ENCODE measurements at regions not wholly inside any gene's neighbourhood (a gene's known extent, or its start where the extent isn't known, plus 50 kb on each side); places are given as distances from the start of the nearest gene placed in this dataset.
"Not testable (repeated sequence)": the region's sequence is repeated elsewhere in the genome, so short reads cannot be mapped to it uniquely, and the experiment has no call there.

DNA sequence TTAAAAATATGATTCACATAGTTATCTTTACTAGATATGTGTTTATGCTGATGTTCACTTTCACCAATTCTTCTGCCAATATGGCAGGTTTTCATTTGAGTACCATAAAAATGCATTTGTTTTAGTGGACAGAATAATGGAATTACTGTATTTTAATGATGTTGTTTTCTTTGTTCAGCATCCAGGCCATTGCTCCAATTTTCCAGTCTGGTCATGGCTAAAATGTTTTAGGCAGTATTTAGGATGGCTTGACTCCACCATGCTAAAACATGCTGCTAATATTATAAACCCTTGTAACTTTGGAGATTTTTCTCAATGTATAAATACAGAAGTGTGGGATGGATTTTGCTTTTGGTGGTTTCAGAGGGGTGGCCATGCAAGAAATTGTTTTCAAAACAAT, 273.0 kb upstream of the RPS23 start:
- no peak for DNase-seq (ENCODE audit: low spot score)

DNA sequence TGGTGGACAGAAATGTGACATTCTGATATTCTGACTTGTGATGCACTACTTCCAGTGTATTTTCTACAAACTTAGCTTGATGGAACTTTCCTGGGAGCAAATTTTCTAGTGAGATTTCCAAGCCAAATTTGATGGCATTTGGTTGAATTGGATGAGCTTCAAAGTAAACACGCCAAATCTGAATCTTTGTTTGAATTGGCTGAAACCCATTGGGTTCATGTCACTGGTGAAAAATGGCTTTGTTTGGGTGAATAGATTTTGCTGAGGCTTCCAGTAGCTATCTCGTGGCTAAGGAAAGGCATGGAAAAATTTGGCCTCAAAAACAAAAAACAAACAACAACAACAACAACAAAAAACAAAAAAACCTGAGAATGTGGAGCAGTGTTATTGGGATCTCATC, 271.1 kb upstream of the RPS23 start:
- DNase-seq (ENCODE audit: low spot score): no peak

DNA sequence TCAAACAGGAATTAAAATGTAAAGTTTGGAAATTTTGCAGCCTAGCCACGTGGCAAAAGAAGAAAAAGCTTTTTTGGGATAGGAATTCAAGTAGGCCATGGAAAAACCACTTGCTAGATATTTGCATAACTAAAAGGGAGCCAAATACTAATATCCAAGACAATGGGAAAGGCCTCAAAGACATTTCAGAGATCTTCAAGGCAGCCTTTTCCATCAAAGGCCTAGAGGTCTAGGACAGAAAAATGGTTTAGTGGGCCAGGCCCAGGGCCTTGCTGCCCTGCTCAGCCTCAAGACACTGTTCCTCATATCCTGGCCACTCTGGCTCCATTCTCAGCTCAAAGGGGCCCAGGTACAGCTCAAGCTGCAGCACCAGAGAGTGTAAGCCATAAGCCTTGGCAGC, 265.9 kb upstream of the RPS23 start:
- no peak for DNase-seq (ENCODE audit: low spot score)

DNA sequence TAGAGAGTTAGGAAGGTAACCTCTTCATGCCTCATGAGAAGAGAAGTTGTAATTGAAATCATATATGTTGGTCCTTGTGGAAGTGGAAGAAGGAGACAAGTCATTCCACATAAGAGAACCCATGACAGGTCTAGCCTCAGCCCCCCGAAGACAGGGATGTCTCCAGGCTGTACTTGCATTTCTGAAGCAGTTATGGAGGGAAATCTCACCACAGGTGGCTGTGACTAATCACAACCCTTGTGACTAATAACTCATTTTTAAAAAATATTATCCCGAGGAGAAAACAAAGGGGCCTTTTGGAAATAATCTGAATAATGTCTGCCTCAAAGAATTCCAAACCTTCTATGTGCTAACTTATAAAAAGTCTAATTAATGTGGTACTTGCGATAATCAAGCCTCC, 262.1 kb upstream of the RPS23 start:
- no peak for DNase-seq (ENCODE audit: low spot score)

DNA sequence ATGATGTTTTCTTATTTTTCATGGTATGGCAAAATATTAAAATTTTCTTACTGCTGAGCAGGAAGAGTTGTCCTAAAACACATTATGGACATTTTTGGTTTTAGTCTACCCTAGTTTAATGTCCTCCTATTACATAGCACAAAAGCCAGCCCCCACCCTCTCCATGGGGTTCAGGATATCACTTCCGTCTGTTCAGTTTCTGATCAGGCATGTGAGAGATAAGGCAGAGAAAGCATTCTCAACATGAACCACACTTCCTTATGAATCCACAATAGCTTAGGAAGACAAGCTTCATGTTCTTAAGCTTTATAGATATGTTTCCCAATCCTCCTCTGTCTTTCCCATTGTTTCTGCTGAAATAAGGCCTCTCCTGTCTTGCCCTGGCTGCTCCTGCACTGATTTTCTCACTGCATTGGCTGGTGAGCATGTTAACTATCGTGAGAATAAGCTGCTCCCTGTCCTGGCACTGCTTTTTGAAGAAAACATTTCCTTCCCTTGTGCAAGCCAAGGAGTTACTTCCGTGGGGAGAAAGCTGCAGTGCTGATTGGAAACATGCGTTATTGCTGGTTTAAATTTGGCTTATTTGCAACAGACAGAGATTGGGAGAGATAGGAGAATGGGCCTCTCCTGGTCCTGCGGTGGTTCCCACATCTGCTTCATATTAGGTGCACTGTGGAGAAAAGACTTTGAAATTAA, 260.3 kb upstream of the RPS23 start:
- peak; percentile 53 for DNase-seq (ENCODE audit: low spot score)

DNA sequence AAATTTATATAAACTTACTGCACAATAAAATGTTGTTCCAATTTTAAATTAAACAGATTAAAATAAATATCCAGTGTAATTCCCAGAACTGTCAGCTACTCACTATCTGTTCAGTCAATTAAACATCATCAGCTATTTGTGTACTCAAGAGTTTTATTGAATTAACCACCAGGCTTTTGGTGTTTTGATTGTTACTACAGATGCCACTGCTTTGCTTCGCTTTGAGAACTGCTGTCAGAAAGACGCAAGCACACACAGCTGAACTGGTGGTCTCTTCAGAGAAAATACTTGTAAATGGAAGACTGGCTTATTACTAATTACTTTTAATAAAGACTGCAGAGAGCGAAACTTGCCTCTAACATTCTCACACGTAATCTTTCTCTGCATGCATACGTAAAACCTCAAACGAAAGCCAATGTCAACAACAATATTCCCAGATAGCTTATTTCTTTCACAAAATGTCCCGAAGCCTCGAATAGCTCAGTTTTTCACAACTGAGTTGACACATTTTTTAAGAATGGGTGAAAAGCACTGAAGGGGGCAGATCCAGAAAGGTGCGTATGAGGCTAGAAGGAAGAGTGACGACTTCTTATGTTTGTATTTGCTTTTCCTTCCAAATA, 259.6 kb upstream of the RPS23 start:
- no peak for DNase-seq (ENCODE audit: low spot score)

DNA sequence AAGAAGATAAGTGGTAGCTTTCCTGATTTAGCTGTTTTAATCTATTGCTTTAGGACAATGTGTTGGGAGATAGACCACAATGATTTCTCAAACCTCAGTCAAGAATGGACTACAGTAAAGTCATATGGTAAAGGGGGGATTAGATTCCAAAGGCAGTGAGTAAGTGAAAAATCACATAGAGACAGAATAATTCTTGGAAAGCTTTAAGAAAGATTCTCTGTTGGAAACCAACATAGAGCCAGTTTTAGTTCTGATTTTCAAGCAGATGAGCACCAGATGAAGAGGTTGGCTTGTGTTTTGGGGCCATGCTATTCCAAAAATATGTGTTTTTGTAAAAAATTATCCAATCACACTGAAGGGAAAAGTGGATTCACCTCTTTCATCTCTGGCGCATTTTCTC, 256.8 kb upstream of the RPS23 start:
- peak; percentile 25 for DNase-seq (ENCODE audit: low spot score)

DNA sequence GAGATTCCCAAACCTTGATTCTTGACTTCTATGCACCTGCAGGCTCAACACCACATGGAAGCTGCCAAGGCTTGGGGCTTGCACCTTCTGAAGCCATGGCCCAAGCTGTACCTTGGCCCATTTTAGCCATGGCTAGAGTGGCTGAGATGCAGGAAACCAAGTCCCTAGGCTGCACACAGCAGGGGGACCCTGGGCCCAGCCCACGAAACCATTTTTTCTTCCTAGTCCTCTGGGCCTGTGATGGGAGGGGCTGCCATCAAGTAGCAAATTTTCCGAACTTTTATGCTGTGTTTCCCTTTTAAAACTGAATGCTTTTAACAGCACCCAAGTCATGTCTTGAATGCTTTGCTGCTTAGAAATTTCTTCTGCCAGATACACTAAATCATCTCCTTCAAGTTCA, 253.9 kb upstream of the RPS23 start:
- not testable (repeated sequence) for DNase-seq (ENCODE audit: low spot score)

DNA sequence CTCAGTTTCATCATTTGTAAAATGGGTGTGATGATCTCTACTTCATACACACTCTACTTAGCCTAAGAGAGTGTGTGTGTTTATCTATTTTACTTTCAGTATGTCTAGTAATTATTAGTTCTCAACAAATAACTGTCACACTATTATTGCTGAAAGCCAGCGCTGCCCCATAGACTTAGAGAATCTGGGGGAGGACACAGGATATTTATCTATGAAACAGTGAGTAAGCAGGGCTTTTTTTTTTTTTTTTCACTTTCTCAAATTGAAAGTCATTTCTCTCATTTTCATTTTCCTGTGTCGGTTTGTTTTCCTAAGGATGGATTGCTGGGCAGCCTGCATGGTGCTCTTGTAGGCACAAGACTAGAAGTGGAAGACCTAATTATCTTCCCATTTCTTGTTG, 248.4 kb upstream of the RPS23 start:
- DNase-seq (ENCODE audit: low spot score): no peak

DNA sequence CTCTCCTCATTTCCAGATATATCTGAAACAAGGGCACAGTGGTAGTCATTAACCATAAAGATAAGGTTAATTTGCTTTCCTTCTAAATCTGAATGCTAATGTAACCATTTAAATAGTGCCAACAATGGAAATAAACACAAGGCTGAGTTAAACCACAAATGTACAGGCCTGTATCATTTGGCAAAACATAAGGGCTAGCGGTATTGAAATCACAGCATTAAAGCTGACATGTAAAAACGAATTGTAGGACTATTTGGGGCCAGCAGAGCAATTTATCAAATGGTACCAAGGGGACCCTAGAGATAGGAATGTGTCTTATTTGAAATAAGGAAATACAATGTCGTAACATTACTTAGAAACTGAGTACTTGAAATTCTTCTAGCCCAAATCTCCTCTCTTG, 247.5 kb upstream of the RPS23 start:
- DNase-seq (ENCODE audit: low spot score): no peak

DNA sequence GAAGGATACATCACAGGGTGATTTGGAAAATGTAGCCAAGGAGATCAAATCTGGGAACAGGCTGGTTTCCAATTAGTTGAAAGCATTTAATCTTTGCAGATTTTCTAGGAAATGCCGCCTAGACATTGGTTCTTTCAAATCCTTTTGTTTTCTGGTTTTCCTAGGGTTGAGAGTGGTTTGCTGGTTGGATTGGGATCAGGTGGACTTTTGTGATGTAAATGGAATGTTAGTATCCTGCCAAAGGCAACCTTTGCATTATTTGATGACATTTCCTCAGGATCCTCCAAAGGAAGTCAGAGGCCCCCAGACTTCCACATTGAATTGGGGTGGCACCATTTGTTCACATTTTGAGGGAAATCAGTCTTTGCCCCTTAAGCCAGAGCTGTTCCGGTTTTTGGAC, 245.5 kb upstream of the RPS23 start:
- DNase-seq (ENCODE audit: low spot score): no peak

DNA sequence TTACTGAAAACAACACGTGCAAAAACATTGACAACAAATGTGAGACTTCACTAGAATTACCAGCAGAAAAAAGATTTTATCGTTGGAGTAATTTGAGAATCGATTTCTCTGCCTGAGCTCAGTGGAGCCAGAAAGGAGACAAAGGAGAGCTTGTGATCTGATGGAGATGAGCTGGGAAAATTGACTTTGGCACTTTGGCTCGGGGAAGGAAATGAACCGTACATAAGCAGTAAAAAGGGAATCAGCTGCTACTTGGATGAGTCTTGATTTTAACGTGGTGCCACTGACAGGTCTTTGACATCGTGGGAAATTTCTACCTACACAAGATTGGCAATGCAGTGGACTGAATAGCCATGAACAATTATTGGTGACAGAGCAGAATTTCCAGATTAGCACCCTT, 244.7 kb upstream of the RPS23 start:
- DNase-seq (ENCODE audit: low spot score): no peak

DNA sequence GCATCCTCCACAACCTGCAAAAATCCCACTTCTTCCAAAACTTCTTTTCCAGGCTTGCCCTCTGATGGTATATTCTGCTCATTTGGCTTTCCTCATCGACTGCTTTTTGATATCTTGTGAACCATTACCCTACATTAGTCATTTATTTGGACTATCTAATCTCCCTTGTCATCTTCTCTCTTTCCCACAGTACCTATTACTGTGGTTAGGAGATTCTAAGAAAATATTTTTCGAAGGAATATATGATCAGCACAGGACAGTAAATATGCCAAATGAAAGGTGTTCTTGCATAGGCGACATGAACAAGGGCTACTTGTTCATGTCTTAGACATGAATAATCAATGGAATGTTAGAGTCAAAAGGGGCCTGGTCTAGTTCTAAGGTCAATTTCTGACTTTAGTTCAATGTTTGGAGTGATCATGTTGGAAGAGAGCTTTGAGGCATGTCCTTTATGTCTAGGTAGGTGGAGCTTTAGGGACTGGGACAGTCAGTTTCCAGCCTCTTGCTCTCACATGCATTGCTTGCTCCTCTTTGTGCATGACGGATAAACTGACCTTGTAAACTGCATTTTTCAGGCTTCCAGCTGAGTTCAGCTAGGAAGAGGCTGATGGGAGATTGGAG, 243.4 kb upstream of the RPS23 start:
- no peak for DNase-seq (ENCODE audit: low spot score)

DNA sequence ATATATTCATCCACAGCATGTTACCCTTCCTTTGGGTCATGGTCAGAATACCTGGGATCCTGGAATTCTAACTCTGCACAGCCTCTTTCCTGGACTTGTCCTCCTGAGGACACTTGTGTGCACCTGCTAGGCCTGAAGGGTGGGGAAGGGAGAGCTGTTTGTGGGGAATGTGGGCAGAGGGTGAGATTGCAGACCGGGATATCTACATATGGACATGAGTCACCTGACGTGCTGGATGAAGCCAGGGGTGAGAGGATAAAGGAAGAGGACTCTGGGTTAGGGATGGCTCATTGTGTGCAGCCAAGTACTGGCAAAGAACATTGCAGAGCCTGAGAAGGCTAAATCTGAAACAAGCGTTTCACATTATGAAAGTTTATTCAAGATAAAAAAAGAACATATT, 241.4 kb upstream of the RPS23 start:
- DNase-seq (ENCODE audit: low spot score): no peak

DNA sequence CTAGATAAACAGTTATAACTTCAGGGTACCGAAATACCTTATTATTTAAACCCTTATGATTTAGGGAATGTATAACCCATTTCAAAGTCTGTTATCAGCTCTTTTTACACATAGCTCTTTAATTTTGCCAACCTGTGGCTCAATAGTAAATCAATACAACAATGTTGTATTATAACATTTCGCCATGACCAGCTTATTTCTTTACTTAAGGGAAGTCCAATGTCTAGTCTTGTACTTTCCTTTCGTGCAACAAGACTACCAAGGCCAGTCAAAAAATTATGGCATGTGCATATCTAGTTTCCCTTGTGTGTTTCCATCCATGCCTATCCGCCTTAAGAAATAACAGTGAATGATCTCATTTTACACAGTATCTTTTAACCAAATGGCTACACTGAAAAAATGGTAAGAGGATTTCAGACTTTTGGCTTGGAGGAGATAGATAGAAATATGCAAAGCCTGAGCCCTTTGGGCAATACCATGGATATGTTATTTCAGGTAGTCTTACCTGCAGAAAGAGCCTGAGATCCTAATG, 239.5 kb upstream of the RPS23 start:
- no peak for DNase-seq (ENCODE audit: low spot score)

DNA sequence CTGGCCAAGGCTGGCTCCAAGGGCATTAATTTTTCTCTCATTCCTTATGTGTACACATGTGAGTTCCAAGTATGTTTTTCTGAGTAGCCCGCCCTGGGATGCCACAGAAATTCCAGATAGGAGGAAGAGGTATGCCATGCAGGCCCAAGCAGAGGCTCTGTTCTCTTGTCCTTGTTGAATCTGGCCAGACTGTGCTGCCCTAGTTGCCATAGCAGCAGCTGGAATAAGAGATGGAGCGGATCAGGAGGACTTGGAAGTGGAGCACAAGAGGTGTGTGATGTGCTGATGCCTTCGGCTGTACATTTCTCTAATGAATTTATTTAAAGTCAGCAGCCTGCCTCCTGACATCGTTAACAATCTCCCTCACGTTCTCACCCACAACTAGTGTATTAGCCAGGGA, 235.6 kb upstream of the RPS23 start:
- DNase-seq (ENCODE audit: low spot score): no peak

DNA sequence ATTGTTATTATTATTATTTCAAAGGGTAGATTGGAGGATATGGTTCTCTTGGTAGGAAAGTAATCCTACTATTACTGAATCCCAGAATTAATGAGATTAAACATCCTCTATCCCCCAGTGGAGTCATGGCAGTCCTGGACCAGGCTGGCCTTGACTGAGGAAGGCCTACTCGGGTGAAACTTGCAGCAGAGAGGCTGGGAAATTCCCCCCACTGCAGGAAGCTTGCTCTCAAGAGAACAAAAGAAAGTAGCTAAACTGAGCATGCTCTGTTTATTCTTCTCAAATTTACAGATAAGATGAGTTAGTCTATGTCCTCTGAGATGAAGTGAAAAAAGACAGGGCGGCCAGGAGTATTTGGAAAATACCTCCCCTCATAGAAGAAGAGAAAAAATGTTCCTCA, 233.9 kb upstream of the RPS23 start:
- no peak for DNase-seq (ENCODE audit: low spot score)

DNA sequence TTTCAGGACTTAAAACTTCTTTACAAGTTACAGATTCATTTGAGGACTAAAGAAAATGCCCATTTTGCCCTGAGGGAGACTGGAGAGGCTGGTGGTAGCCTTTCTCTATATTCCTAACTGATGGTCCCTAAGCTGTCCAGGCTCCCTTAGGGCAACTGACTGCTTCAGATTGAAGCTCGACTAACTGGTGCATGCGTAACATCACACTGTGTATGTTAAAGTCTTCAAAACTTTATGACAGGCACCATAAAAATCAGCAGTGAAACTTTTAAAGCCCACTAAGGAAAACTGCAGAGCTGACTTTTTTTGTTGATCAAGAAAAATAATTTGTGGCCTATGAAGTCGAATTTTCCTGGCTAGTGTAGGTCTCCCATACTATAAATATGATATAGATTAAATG, 233.0 kb upstream of the RPS23 start:
- DNase-seq (ENCODE audit: low spot score): no peak

DNA sequence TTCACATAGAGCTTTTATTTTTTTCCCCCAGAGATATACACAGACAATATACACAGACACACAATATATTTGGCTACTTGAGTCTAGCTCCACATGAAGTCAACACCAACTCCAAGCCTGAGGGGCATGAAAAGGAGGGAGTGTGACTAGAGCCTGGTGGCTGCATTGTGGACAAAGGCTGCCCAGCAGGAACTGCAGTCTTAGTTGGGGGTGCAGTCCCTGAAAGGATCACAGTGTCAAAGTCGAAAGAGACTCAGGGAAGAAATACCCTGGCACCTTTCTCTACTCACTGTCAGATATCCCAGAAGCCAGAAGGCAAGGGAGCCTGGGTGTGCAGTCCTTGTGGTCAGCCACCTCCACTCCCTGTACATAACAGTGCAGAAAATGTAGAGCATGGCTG, 231.6 kb upstream of the RPS23 start:
- no peak for DNase-seq (ENCODE audit: low spot score)

DNA sequence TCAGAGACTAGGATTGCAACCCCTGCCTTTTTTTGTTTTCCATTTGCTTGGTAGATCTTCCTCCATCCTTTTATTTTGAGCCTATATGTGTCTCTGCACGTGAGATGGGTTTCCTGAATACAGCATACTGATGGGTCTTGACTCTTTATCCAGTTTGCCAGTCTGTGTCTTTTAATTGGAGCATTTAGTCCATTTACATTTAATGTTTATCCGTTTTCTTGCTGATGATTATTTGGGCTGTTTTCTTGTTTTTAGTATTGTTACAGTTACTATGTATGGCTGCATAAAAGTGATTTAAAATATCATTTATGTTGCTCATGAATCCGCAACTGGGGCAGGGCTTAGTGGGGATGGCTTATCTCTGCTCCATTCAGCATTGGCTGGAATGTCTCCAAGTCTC, 228.2 kb upstream of the RPS23 start:
- DNase-seq (ENCODE audit: low spot score): not testable (repeated sequence)

DNA sequence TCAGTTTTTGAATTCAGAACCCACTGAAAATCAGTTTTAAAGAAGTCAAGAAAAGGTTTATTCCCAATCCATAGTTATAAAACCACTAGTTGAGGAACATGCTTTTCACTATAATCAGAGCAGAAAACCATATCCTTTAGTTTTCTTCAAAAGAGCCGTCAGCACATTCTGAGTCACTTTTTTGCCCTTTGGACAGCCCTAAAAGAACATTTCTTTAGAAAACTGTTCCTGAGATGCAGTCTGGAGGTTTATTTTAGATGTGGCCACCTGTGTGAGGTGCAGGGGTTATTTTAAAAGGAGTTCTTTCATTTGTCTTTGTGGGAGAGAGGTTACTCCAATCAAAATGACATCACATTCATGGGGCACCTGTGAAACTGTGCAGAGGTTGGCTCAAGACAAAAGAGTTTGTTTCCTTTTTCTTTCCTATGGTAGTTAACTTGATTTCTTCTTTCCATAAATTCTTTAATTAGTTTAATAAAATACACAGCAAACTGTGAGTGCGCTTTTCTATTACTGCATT, 221.6 kb upstream of the RPS23 start:
- no peak for DNase-seq (ENCODE audit: low spot score)

DNA sequence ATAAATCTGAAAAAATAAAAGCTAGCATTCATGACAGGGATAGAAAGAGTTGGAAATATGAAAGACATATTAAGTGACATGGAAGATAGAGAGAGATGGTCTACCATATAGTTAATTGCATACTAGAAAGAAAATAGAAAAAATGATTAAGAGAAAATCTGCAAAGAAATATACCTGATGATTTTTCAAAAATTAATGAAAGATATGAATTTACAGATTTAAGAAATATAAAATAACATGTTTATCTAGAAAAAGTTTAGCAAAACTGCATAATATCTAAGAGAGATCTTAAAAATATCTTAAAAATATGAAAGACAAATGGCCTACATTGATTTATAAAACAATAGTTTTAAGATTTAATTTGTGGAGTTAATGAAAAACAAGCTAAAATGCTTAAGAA, 219.1 kb upstream of the RPS23 start:
- no peak for DNase-seq (ENCODE audit: low spot score)

DNA sequence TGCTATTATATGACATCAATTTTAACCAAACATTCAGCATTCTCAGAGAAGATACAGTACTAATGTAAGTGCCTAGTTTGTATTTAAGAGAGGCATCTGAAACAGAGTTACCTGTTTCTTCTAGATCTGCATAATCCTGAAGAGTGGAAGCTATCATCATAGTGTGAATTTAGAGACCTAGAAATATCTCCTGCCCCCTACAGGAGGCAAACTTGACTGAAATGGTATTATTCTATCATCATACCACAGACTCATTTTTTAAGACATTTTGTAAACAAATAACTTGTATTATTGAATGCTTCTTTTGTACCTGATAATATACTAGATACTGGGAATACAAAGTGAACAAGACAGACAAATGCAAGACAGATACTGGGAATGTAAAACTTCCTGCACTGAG, 216.8 kb upstream of the RPS23 start:
- peak; percentile 6 for DNase-seq (ENCODE audit: low spot score)
